ENCODE measurements at regions not wholly inside any gene's neighbourhood (a gene's known extent, or its start where the extent isn't known, plus 50 kb on each side); places are given as distances from the start of the nearest gene placed in this dataset.

GRCh38 chr2:66191311-66191710 lies 243.6 kb upstream of the MEIS1 start:
- no peaks in the 10 kb centered on the region for H3K36me3 ChIP-seq (replicated peaks in 1 of 2; ENCODE audit: control insufficient read depth in 1 of 2, insufficient read depth in 2 of 2, low read length in 2 of 2)
- no peaks in the 10 kb centered on the region for H3K27me3 ChIP-seq (ENCODE audit: control insufficient read depth in 1 of 2, insufficient read depth in 2 of 2, low read length in 2 of 2)
- no peaks in the 10 kb centered on the region for H3K9me3 ChIP-seq (ENCODE audit: low read length)
- POLR2A ChIA-PET: no interaction called here
- no peaks in the 10 kb centered on the region for H3K79me2 ChIP-seq (ENCODE audit: insufficient read depth, low read length)
- CTCF ChIA-PET (ENCODE audit: low intra/inter-chr PET ratio, low total read pairs): no interaction called here
- WGBS (ENCODE audit: low lambda C conversion rate): 5% methylated on average over 1 of the region's 1 CpG
- no peaks in the 10 kb centered on the region for H3K4me1 ChIP-seq (ENCODE audit: insufficient read depth, low read length)
- in situ Hi-C loops (cut with HindIII; ENCODE audit: extremely low pct_ligation_motif_present, low pct_unique_long_range_greater_than_20kb) (no loop called here), intact Hi-C loops (cut with micrococcal nuclease; ENCODE audit: unreplicated experiment) (no loop called here)
- H3K4me3 ChIP-seq (replicated peaks in 1 of 3; ENCODE audit: insufficient read depth in 1 of 3, low read depth in 2 of 3, low read length in 3 of 3): no peak overlapping the region
- BruUV-seq (replicated peaks): no TSS peak
- FAIRE-seq (no peak), ATAC-seq (no peak), DNase-seq (ENCODE audit: low spot score) (no peak)
- no peak overlapping the region for H3K9ac ChIP-seq (ENCODE audit: insufficient read depth, low read depth, low read length)
- H3K27ac ChIP-seq (ENCODE audit: extremely low read length, insufficient read depth, low read length): no peak overlapping the region
- no peaks in the 10 kb centered on the region for H4K20me1 ChIP-seq (ENCODE audit: insufficient read depth, low read length)
- no peak for TF ChIP-seq TOE1 (CRISPR knock-in tag; IDR thresholded peaks at IDR 0.05)
- no peak overlapping the region for H2AFZ ChIP-seq (ENCODE audit: low read length)
- H3K4me2 ChIP-seq (ENCODE audit: low read depth, low read length): no peak overlapping the region

DNA sequence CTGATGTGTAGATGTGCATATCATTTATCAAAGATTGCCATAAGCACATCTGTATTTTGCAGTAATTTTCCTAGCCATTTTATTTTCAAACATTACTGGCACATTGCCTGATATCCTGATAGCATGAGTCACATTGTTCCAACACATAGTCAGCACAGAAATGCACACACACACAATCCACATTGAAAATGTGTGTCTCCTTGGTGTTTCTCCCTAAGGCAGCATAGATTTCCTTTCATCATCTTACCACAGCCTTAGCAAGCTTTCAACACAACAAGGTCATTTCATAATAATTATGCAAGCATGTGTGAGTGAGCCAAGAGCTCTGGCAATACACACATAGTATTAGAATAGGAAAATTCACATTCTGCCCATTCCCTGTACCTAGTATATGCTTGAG lies 245.4 kb upstream of the MEIS1 start:
- POLR2A ChIA-PET: no interaction called here
- H3K9me3 ChIP-seq (ENCODE audit: low read length): no peaks in the 10 kb centered on the region
- ATAC-seq: no peak

DNA sequence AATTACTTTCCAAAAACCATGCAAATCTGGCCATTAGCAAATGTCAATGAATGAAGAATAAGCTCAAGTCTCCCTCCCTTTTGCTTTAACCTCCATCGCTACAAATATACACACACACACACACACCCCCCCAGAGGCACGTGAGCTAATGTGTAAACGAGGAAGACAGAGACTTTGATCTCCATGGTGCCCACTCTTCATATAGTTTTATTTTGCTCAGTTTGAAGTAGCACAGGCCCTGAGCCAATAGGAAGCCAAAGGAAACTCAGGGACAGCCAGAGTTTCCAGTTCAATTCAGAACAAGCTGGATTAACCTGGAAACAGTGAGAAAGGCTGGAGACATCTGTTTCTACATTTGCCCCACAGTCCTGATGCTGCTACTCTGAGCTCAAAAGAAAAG lies 248.4 kb upstream of the MEIS1 start:
- TF ChIP-seq BHLHE40 (IDR thresholded peaks at IDR 0.05; ENCODE audit: low read length) (peak; percentile 56), ZFP1 (CRISPR knock-in tag; IDR thresholded peaks at IDR 0.05) (no peak), ZNF24 (IDR thresholded peaks at IDR 0.05) (no peak)
- TF ChIP-seq, protein P1, sequence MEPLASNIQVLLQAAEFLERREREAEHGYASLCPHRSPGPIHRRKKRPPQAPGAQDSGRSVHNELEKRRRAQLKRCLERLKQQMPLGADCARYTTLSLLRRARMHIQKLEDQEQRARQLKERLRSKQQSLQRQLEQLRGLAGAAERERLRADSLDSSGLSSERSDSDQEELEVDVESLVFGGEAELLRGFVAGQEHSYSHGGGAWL (CRISPR knock-in tag; IDR thresholded peaks at IDR 0.05): no peak
- H3K9ac ChIP-seq (ENCODE audit: insufficient read depth, low read depth, low read length): no peak overlapping the region
- 0% methylated on average over 3 of the region's 3 CpGs for WGBS (ENCODE audit: low lambda C conversion rate)
- no peaks in the 10 kb centered on the region for H3K79me2 ChIP-seq (ENCODE audit: insufficient read depth, low read length)
- POLR2A ChIA-PET: no interaction called here
- no peak overlapping the region for H3K4me2 ChIP-seq (ENCODE audit: low read depth, low read length)
- no peaks in the 10 kb centered on the region for H3K9me3 ChIP-seq (ENCODE audit: low read length)
- H2AFZ ChIP-seq (ENCODE audit: low read length): no peak overlapping the region
- in situ Hi-C loops (cut with HindIII; ENCODE audit: extremely low pct_ligation_motif_present, low pct_unique_long_range_greater_than_20kb): no loop called here
- ATAC-seq: no peak
- no peaks in the 10 kb centered on the region for H3K4me1 ChIP-seq (ENCODE audit: insufficient read depth, low read length)
- no peak for FAIRE-seq
- DNase-seq (ENCODE audit: low spot score): no peak
- no TSS peak for BruUV-seq (replicated peaks)
- H3K27me3 ChIP-seq (ENCODE audit: control insufficient read depth in 1 of 2, insufficient read depth in 2 of 2, low read length in 2 of 2): no peaks in the 10 kb centered on the region
- no peaks in the 10 kb centered on the region for H4K20me1 ChIP-seq (ENCODE audit: insufficient read depth, low read length)
- intact Hi-C loops (cut with micrococcal nuclease; ENCODE audit: unreplicated experiment): no loop called here
- H3K27ac ChIP-seq (ENCODE audit: extremely low read length, insufficient read depth, low read length): no peak overlapping the region
- H3K4me3 ChIP-seq (replicated peaks in 1 of 3; ENCODE audit: insufficient read depth in 1 of 3, low read depth in 2 of 3, low read length in 3 of 3): no peak overlapping the region
- CTCF ChIA-PET (ENCODE audit: low intra/inter-chr PET ratio, low total read pairs): no interaction called here
- no peaks in the 10 kb centered on the region for H3K36me3 ChIP-seq (replicated peaks in 1 of 2; ENCODE audit: control insufficient read depth in 1 of 2, insufficient read depth in 2 of 2, low read length in 2 of 2)

More for the DNA sequence above, 245.4 kb upstream of the MEIS1 start:
- intact Hi-C loops (cut with micrococcal nuclease; ENCODE audit: unreplicated experiment) (no loop called here), in situ Hi-C loops (cut with HindIII; ENCODE audit: extremely low pct_ligation_motif_present, low pct_unique_long_range_greater_than_20kb) (no loop called here)
- no peaks in the 10 kb centered on the region for H3K27me3 ChIP-seq (ENCODE audit: control insufficient read depth in 1 of 2, insufficient read depth in 2 of 2, low read length in 2 of 2)
- no TSS peak for BruUV-seq (replicated peaks)
- no peaks in the 10 kb centered on the region for H3K4me1 ChIP-seq (ENCODE audit: insufficient read depth, low read length)
- no peaks in the 10 kb centered on the region for H3K36me3 ChIP-seq (replicated peaks in 1 of 2; ENCODE audit: control insufficient read depth in 1 of 2, insufficient read depth in 2 of 2, low read length in 2 of 2)
- H3K9ac ChIP-seq (ENCODE audit: insufficient read depth, low read depth, low read length): no peak overlapping the region
- TF ChIP-seq IKZF4 (CRISPR knock-in tag; IDR thresholded peaks at IDR 0.05; ENCODE audit: borderline replicate concordance, low read depth, not compliant biosample characterization) (no peak), CEBPB (IDR thresholded peaks at IDR 0.05; ENCODE audit: borderline replicate concordance, low read depth, low read length) (peak; percentile 11; the same call in 1 of the 2 replicates)
- CTCF ChIA-PET (ENCODE audit: low intra/inter-chr PET ratio, low total read pairs): no interaction called here
- no peaks in the 10 kb centered on the region for H3K79me2 ChIP-seq (ENCODE audit: insufficient read depth, low read length)
- H3K4me3 ChIP-seq (replicated peaks in 1 of 3; ENCODE audit: insufficient read depth in 1 of 3, low read depth in 2 of 3, low read length in 3 of 3): no peak overlapping the region
- H3K4me2 ChIP-seq (ENCODE audit: low read depth, low read length): no peak overlapping the region
- FAIRE-seq (no peak), DNase-seq (ENCODE audit: low spot score) (no peak)
- H4K20me1 ChIP-seq (ENCODE audit: insufficient read depth, low read length): no peaks in the 10 kb centered on the region
- no peak overlapping the region for H3K27ac ChIP-seq (ENCODE audit: extremely low read length, insufficient read depth, low read length)
- H2AFZ ChIP-seq (ENCODE audit: low read length): no peak overlapping the region
